ENCODE measurements at regions not wholly inside any gene's neighbourhood (a gene's known extent, or its start where the extent isn't known, plus 50 kb on each side); places are given as distances from the start of the nearest gene placed in this dataset.

GRCh38 chr9:106693558-106693957, 169.4 kb upstream of the ZNF462 start:
- no peak for TF ChIP-seq EZH2 (IDR thresholded peaks at IDR 0.05)
- TF ChIP-seq POLR2AphosphoS5 (IDR thresholded peaks at IDR 0.05; ENCODE audit: borderline replicate concordance, low read depth, low read length) = no peak

Measured in SK-N-MC (cell line).